Mesendoderm (in vitro differentiated cells): ENCODE measurements at regions not wholly inside any gene's neighbourhood (a gene's known extent, or its start where the extent isn't known, plus 50 kb on each side); places are given as distances from the start of the nearest gene placed in this dataset.

Source experiments
- DNase-seq: peaks from one replicate; pipeline ENCODE4 v3.0.0; 2013
- H2AK5ac ChIP-seq: 2 replicates; pipeline ENCODE4 v1.6.1; 2013; ENCODE audit warnings: low read length, inconsistent platforms
- H2BK120ac ChIP-seq: 2 replicates; pipeline ENCODE4 v1.6.1; 2013; ENCODE audit warnings: low read depth, mild to moderate bottlenecking, low read length, moderate library complexity, mixed read lengths
- H2BK15ac ChIP-seq: replicated peaks from 2 replicates; pipeline ENCODE4 v1.6.1; 2013; ENCODE audit warnings: low read depth, mild to moderate bottlenecking, moderate library complexity
- H2BK5ac ChIP-seq: 2 replicates; pipeline ENCODE4 v1.6.1; 2013; ENCODE audit warnings: low read length, inconsistent platforms
- H3K18ac ChIP-seq: 2 replicates; pipeline ENCODE4 v1.6.1; 2013; ENCODE audit warnings: mild to moderate bottlenecking, low read length, mixed read lengths
- H3K23ac ChIP-seq: one replicate; pipeline ENCODE4 v1.6.1; 2013; ENCODE audit warnings: low read length
- H3K27ac ChIP-seq: 2 replicates; pipeline ENCODE4 v1.5.1; 2013; ENCODE audit warnings: low read depth, mild to moderate bottlenecking, inconsistent platforms, low read length, moderate library complexity
- H3K27me3 ChIP-seq: 2 replicates; pipeline ENCODE4 v1.6.1; 2013; ENCODE audit warnings: low read length, control low read depth, mild to moderate bottlenecking, inconsistent platforms; ENCODE audit not compliant: insufficient read depth, poor library complexity
- H3K36me3 ChIP-seq: 2 replicates; pipeline ENCODE4 v1.6.1; 2013; ENCODE audit warnings: low read length, inconsistent platforms; ENCODE audit not compliant: control insufficient read depth, insufficient read depth
- H3K4ac ChIP-seq: one replicate; pipeline ENCODE4 v1.6.1; 2013; ENCODE audit warnings: low read depth, mild to moderate bottlenecking, low read length, moderate library complexity
- H3K4me1 ChIP-seq: 2 replicates; pipeline ENCODE4 v1.6.1; 2013; ENCODE audit warnings: low read depth, low read length, inconsistent platforms; ENCODE audit not compliant: control insufficient read depth
- H3K4me2 ChIP-seq: 2 replicates; pipeline ENCODE4 v1.6.1; 2013; ENCODE audit warnings: low read length
- H3K4me3 ChIP-seq: 2 replicates; pipeline ENCODE4 v1.5.1; 2013; ENCODE audit warnings: mild to moderate bottlenecking, low read length
- H3K56ac ChIP-seq: one replicate; pipeline ENCODE4 v1.6.1; 2013; ENCODE audit warnings: low read length
- H3K79me1 ChIP-seq: 2 replicates; pipeline ENCODE4 v1.6.1; 2013; ENCODE audit warnings: low read length, inconsistent platforms
- H3K79me2 ChIP-seq: 2 replicates; pipeline ENCODE4 v1.6.1; 2013; ENCODE audit warnings: mild to moderate bottlenecking, low read length; ENCODE audit not compliant: control insufficient read depth, insufficient read depth
- H3K9ac ChIP-seq: 2 replicates; pipeline ENCODE4 v1.6.1; 2013; ENCODE audit warnings: low read length, inconsistent platforms
- H4K5ac ChIP-seq: one replicate; pipeline ENCODE4 v1.6.1; 2013; ENCODE audit warnings: low read length
- H4K8ac ChIP-seq: one replicate; pipeline ENCODE4 v1.6.1; 2013; ENCODE audit warnings: low read depth, mild to moderate bottlenecking, control low read depth, low read length, moderate library complexity
- WGBS: extraction: QIAGEN DNeasy Blood & Tissue Kit; methylation state at CpG from one replicate; pipeline ENCODE4 v1.1.7; 2013; ENCODE audit warnings: low lambda C conversion rate, missing lambda C conversion rate; ENCODE audit not compliant: insufficient coverage; ENCODE audit errors: extremely low coverage; 5-methylcytosine and 5-hydroxymethylcytosine counted together

GRCh38 chr14:97723819-97724218 is 926.6 kb downstream of the VRK1 start:
- no CpG with 5 or more reads among the region's 7 CpGs for WGBS
- no peak overlapping the region for H3K4me2 ChIP-seq
- H3K36me3 ChIP-seq = no peaks in the 10 kb centered on the region
- no peak overlapping the region for H3K18ac ChIP-seq
- H3K56ac ChIP-seq = no peak overlapping the region
- H3K27me3 ChIP-seq = no peaks in the 10 kb centered on the region
- H3K4me1 ChIP-seq = no peaks in the 10 kb centered on the region
- DNase-seq = no peak
- no peaks in the 10 kb centered on the region for H3K79me2 ChIP-seq
- H3K23ac ChIP-seq = no peak overlapping the region
- no peak overlapping the region for H2BK5ac ChIP-seq
- H2BK120ac ChIP-seq = no peak overlapping the region
- no peak overlapping the region for H3K27ac ChIP-seq
- H4K5ac ChIP-seq = no peak overlapping the region
- no peak overlapping the region for H3K9ac ChIP-seq
- no peak overlapping the region for H3K4me3 ChIP-seq
- no peaks in the 10 kb centered on the region for H3K79me1 ChIP-seq
- no peak overlapping the region for H2AK5ac ChIP-seq
- H4K8ac ChIP-seq = no peak overlapping the region
- no peak overlapping the region for H2BK15ac ChIP-seq
- H3K4ac ChIP-seq = no peak overlapping the region

- Histone ChIP-seq H3K4me1 (no peaks in the 10 kb centered on the region), H2BK15ac (no peak overlapping the region), H3K9ac (no peak overlapping the region), H3K18ac (no peak overlapping the region), H2AK5ac (no peak overlapping the region), H3K36me3 (no peaks in the 10 kb centered on the region), H3K23ac (no peak overlapping the region), H4K8ac (no peak overlapping the region), H3K4me3 (no peak overlapping the region), H2BK5ac (no peak overlapping the region), H3K4me2 (no peak overlapping the region), H2BK120ac (no peak overlapping the region), H3K27ac (no peak overlapping the region), H3K27me3 (no peaks in the 10 kb centered on the region), H3K79me1 (no peaks in the 10 kb centered on the region), H3K56ac (peak overlapping the region; percentile 15), H3K79me2 (no peaks in the 10 kb centered on the region), H4K5ac (no peak overlapping the region), H3K4ac (no peak overlapping the region)
- WGBS = no CpG with 5 or more reads among the region's 9 CpGs
- no peak for DNase-seq
Measured at GRCh38 chr14:97724265-97724731, 927.1 kb downstream of the VRK1 start.

- WGBS = no CpG with 5 or more reads among the region's 3 CpGs
- Histone ChIP-seq H3K36me3 (no peaks in the 10 kb centered on the region), H3K18ac (no peak overlapping the region), H4K5ac (no peak overlapping the region), H3K56ac (no peak overlapping the region), H2BK15ac (no peak overlapping the region), H3K79me2 (no peaks in the 10 kb centered on the region), H3K4ac (no peak overlapping the region), H3K9ac (no peak overlapping the region), H3K4me3 (no peak overlapping the region), H2AK5ac (no peak overlapping the region), H3K79me1 (no peaks in the 10 kb centered on the region), H2BK120ac (no peak overlapping the region), H4K8ac (no peak overlapping the region), H2BK5ac (no peak overlapping the region), H3K27ac (no peak overlapping the region), H3K4me1 (no peaks in the 10 kb centered on the region), H3K4me2 (no peak overlapping the region), H3K23ac (no peak overlapping the region), H3K27me3 (no peaks in the 10 kb centered on the region)
- DNase-seq = no peak
Measured at GRCh38 chr14:97726676-97727075, 929.5 kb downstream of the VRK1 start.

DNA sequence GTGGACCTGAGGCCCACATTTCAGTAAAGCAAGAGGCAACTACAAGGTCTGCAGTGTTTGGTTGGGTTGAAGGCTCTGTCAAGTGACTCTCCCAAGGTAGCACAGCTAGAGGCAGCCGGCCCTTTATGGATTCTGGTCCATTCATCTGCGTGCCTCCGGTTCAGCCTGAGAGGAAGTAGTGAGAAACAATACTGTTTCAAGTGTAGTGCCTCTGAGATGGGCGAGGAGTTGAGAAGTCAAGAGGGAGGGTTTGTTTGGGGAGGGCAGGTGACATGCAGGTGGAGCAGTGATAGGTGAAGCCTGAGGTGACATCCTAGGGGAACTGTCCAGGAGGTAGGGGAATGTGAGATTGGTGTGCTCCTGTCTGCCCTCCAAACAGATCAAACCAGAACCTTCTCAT is 933.5 kb downstream of the VRK1 start:
- H3K4me3 ChIP-seq = no peak overlapping the region
- H2AK5ac ChIP-seq = no peak overlapping the region
- no peak overlapping the region for H3K56ac ChIP-seq
- no peaks in the 10 kb centered on the region for H3K4me1 ChIP-seq
- no peak for DNase-seq
- WGBS = no CpG with 5 or more reads among the region's 4 CpGs
- H2BK5ac ChIP-seq = no peak overlapping the region
- H2BK120ac ChIP-seq = no peak overlapping the region
- H3K27me3 ChIP-seq = no peaks in the 10 kb centered on the region
- H3K9ac ChIP-seq = no peak overlapping the region
- H4K5ac ChIP-seq = no peak overlapping the region
- no peak overlapping the region for H3K4ac ChIP-seq
- no peaks in the 10 kb centered on the region for H3K79me1 ChIP-seq
- H2BK15ac ChIP-seq = no peak overlapping the region
- H3K4me2 ChIP-seq = no peak overlapping the region
- H3K18ac ChIP-seq = no peak overlapping the region
- H3K23ac ChIP-seq = no peak overlapping the region
- H3K27ac ChIP-seq = no peak overlapping the region
- H3K36me3 ChIP-seq = no peaks in the 10 kb centered on the region
- no peak overlapping the region for H4K8ac ChIP-seq
- no peaks in the 10 kb centered on the region for H3K79me2 ChIP-seq

- H3K9ac ChIP-seq = no peak overlapping the region
- H3K4me3 ChIP-seq = no peak overlapping the region
- no peak overlapping the region for H2AK5ac ChIP-seq
- H3K56ac ChIP-seq = no peak overlapping the region
- no peak overlapping the region for H2BK15ac ChIP-seq
- H3K4ac ChIP-seq = no peak overlapping the region
- no peak overlapping the region for H3K27ac ChIP-seq
- no peaks in the 10 kb centered on the region for H3K27me3 ChIP-seq
- H3K4me1 ChIP-seq = no peaks in the 10 kb centered on the region
- H3K79me2 ChIP-seq = no peaks in the 10 kb centered on the region
- H3K23ac ChIP-seq = no peak overlapping the region
- no peaks in the 10 kb centered on the region for H3K36me3 ChIP-seq
- no peak overlapping the region for H2BK5ac ChIP-seq
- H3K4me2 ChIP-seq = no peak overlapping the region
- no CpG with 5 or more reads among the region's 2 CpGs for WGBS
- H3K79me1 ChIP-seq = no peaks in the 10 kb centered on the region
- no peak overlapping the region for H4K8ac ChIP-seq
- no peak overlapping the region for H2BK120ac ChIP-seq
- H4K5ac ChIP-seq = no peak overlapping the region
- no peak overlapping the region for H3K18ac ChIP-seq
- no peak for DNase-seq
Measured at GRCh38 chr14:97731800-97732199, 934.6 kb downstream of the VRK1 start.

- H3K23ac ChIP-seq = no peak overlapping the region
- no peak overlapping the region for H3K4me2 ChIP-seq
- no peak overlapping the region for H3K27ac ChIP-seq
- H3K4me3 ChIP-seq = no peak overlapping the region
- no peak for DNase-seq
- H4K5ac ChIP-seq = no peak overlapping the region
- no peak overlapping the region for H2BK15ac ChIP-seq
- H2AK5ac ChIP-seq = no peak overlapping the region
- H3K27me3 ChIP-seq = no peaks in the 10 kb centered on the region
- no peak overlapping the region for H2BK5ac ChIP-seq
- H2BK120ac ChIP-seq = no peak overlapping the region
- no peaks in the 10 kb centered on the region for H3K79me2 ChIP-seq
- no peak overlapping the region for H3K4ac ChIP-seq
- no peak overlapping the region for H3K9ac ChIP-seq
- no peak overlapping the region for H3K56ac ChIP-seq
- no CpG with 5 or more reads among the region's 2 CpGs for WGBS
- no peaks in the 10 kb centered on the region for H3K79me1 ChIP-seq
- H3K18ac ChIP-seq = no peak overlapping the region
- H3K4me1 ChIP-seq = no peaks in the 10 kb centered on the region
- H3K36me3 ChIP-seq = no peaks in the 10 kb centered on the region
- H4K8ac ChIP-seq = no peak overlapping the region
Measured at GRCh38 chr14:97747316-97747715, 950.1 kb downstream of the VRK1 start.
